ENCODE measurements at regions not wholly inside any gene's neighbourhood (a gene's known extent, or its start where the extent isn't known, plus 50 kb on each side); places are given as distances from the start of the nearest gene placed in this dataset.

- TF ChIP-seq YY1 (IDR thresholded peaks at IDR 0.05; ENCODE audit: insufficient read depth, insufficient read length) (no peak), ZNF274 (IDR thresholded peaks at IDR 0.05; ENCODE audit: low read depth, low read length) (no peak), SUZ12 (IDR thresholded peaks at IDR 0.05; ENCODE audit: extremely low read depth, insufficient read depth, insufficient read length) (no peak)
These were observed 56.5 kb upstream of the NTRK3 start for GRCh38 chr15:88312941-88313579.
